ENCODE measurements at regions not wholly inside any gene's neighbourhood (a gene's known extent, or its start where the extent isn't known, plus 50 kb on each side); places are given as distances from the start of the nearest gene placed in this dataset.

- Histone ChIP-seq H3K4me3 (no peak overlapping the region), H3K79me2 (ENCODE audit: low read depth) (no peaks in the 10 kb centered on the region), H3F3A (ENCODE audit: insufficient read depth, low read depth) (no peaks in the 10 kb centered on the region), H3K27ac (no peak overlapping the region), H3K4me1 (replicated peaks; ENCODE audit: insufficient read depth) (peaks cover 9% of the 10 kb centered on the region), H3K27me3 (ENCODE audit: insufficient read depth, low read depth) (no peaks in the 10 kb centered on the region), H3K9me3 (ENCODE audit: insufficient read depth, low read depth) (no peaks in the 10 kb centered on the region), H4K20me1 (ENCODE audit: insufficient read depth) (no peaks in the 10 kb centered on the region), H2AFZ (no peak overlapping the region), H3K36me3 (ENCODE audit: low read depth) (no peaks in the 10 kb centered on the region), H3K4me2 (no peak overlapping the region), H3K9me2 (ENCODE audit: insufficient read depth) (no peaks in the 10 kb centered on the region)
- BruUV-seq (replicated peaks) = no TSS peak
- DNase-seq = no peak
- TF ChIP-seq EZH2 (IDR thresholded peaks at IDR 0.05; ENCODE audit: low read depth) = no peak
- TF ChIP-seq CTCF (conservative IDR thresholded peaks at IDR 0.05) = no peak
- intact Hi-C loops (cut with micrococcal nuclease; ENCODE audit: unreplicated experiment) = no loop called here
- CTCF ChIA-PET = no interaction called here
- POLR2A ChIA-PET (ENCODE audit: unreplicated experiment) = no interaction called here
These were observed 234.5 kb downstream of the ANKRD36B start for GRCh38 chr2:97355176-97355575.

- Histone ChIP-seq H4K20me1 (ENCODE audit: insufficient read depth) (no peaks in the 10 kb centered on the region), H3K36me3 (ENCODE audit: low read depth) (no peaks in the 10 kb centered on the region), H3K9me3 (ENCODE audit: insufficient read depth, low read depth) (no peaks in the 10 kb centered on the region), H3K27me3 (ENCODE audit: insufficient read depth, low read depth) (no peaks in the 10 kb centered on the region), H3K79me2 (ENCODE audit: low read depth) (no peaks in the 10 kb centered on the region), H3K4me3 (no peak overlapping the region), H3F3A (ENCODE audit: insufficient read depth, low read depth) (no peaks in the 10 kb centered on the region), H2AFZ (no peak overlapping the region), H3K27ac (no peak overlapping the region), H3K4me2 (no peak overlapping the region), H3K4me1 (replicated peaks; ENCODE audit: insufficient read depth) (peaks cover 3% of the 10 kb centered on the region), H3K9me2 (ENCODE audit: insufficient read depth) (no peaks in the 10 kb centered on the region)
- POLR2A ChIA-PET (ENCODE audit: unreplicated experiment) = no interaction called here
- CTCF ChIA-PET = no interaction called here
- intact Hi-C loops (cut with micrococcal nuclease; ENCODE audit: unreplicated experiment) = no loop called here
- BruUV-seq (replicated peaks) = no TSS peak
- no peak for TF ChIP-seq CTCF (conservative IDR thresholded peaks at IDR 0.05)
- no peak for TF ChIP-seq EZH2 (IDR thresholded peaks at IDR 0.05; ENCODE audit: low read depth)
- peak in 1 of 2 experiments; percentile 22 for DNase-seq
These were observed 235.1 kb downstream of the ANKRD36B start for GRCh38 chr2:97354576-97354975.

GRCh38 chr2:97348841-97349240 is 235.9 kb downstream of the ANKRD36 start:
- H4K20me1 ChIP-seq (ENCODE audit: insufficient read depth) = no peaks in the 10 kb centered on the region
- peak overlapping the region; percentile 56; the same call in 1 of the 2 replicates for H2AFZ ChIP-seq
- no peaks in the 10 kb centered on the region for H3F3A ChIP-seq (ENCODE audit: insufficient read depth, low read depth)
- no TSS peak for BruUV-seq (replicated peaks)
- H3K4me2 ChIP-seq = peak overlapping the region; percentile 78
- H3K9me3 ChIP-seq (ENCODE audit: insufficient read depth, low read depth) = no peaks in the 10 kb centered on the region
- intact Hi-C loops (cut with micrococcal nuclease; ENCODE audit: unreplicated experiment) = no loop called here
- peak in 1 of 2 experiments; percentile 28 for DNase-seq
- H3K79me2 ChIP-seq (ENCODE audit: low read depth) = no peaks in the 10 kb centered on the region
- no peaks in the 10 kb centered on the region for H3K36me3 ChIP-seq (ENCODE audit: low read depth)
- no peaks in the 10 kb centered on the region for H3K27me3 ChIP-seq (ENCODE audit: insufficient read depth, low read depth)
- ChIA-PET CTCF (no interaction called here), POLR2A (ENCODE audit: unreplicated experiment) (interaction anchor here (0.6 to 0.9 kb wide), 2 partner anchors 9 to 297 kb away, joined by 3 to 5 read pairs; partner anchors contain the start of gene COX5B)
- TF ChIP-seq CTCF (conservative IDR thresholded peaks at IDR 0.05) = no peak
- no peak for TF ChIP-seq EZH2 (IDR thresholded peaks at IDR 0.05; ENCODE audit: low read depth)
- H3K4me3 ChIP-seq = no peak overlapping the region
- peaks cover 16% of the 10 kb centered on the region for H3K4me1 ChIP-seq (replicated peaks; ENCODE audit: insufficient read depth)
- no peak overlapping the region for H3K27ac ChIP-seq
- H3K9me2 ChIP-seq (ENCODE audit: insufficient read depth) = no peaks in the 10 kb centered on the region
